PC-3 (cell line): ENCODE measurements at regions not wholly inside any gene's neighbourhood (a gene's known extent, or its start where the extent isn't known, plus 50 kb on each side); places are given as distances from the start of the nearest gene placed in this dataset.

Source experiments
- ATAC-seq: fragments of 200-7000 bp; cut with Tn5 transposase; 2 replicates; pipeline ENCODE4 v1.9.1; 2020; ENCODE audit warnings: mild to moderate bottlenecking, moderate library complexity
- BruUV-seq: library from RNA; stranded (reverse); fragments of 400-500 nt; replicated peaks from 2 replicates; lab custom pipeline; 2021; lab: Mats Ljungman, UMichigan
- CTCF ChIA-PET: fragments of 300-600 bp; sonication (Branson Sonifier 250); formaldehyde crosslinking; loops from one replicate; lab custom pipeline; 2022; ENCODE audit warnings: antibody characterized with exemption; lab: Charles Lee
- POLR2A ChIA-PET: fragments of 300-600 bp; sonication (Branson Sonifier 250); formaldehyde crosslinking; loops from one replicate; lab custom pipeline; 2022; ENCODE audit warnings: antibody characterized with exemption; ENCODE audit not compliant: unreplicated experiment; lab: Charles Lee
- DNase-seq: peaks from one replicate; pipeline ENCODE4 v3.0.0-alpha.2; 2015
- H2AFZ ChIP-seq: fragments of 300-600 bp; sonication (generic); 2 replicates; pipeline ENCODE4 v1.6.0; 2016; ENCODE audit warnings: antibody characterized with exemption, low read length
- H3F3A ChIP-seq: fragments of 300-600 bp; sonication (generic); one replicate; pipeline ENCODE4 v1.6.0; 2017; ENCODE audit warnings: antibody characterized with exemption, low read length, control low read depth, mild to moderate bottlenecking; ENCODE audit not compliant: unreplicated experiment
- H3K27ac ChIP-seq: fragments of 300-600 bp; sonication (generic); 2 replicates; pipeline ENCODE4 v1.5.1; 2016; ENCODE audit warnings: mild to moderate bottlenecking, low read length
- H3K27me3 ChIP-seq: fragments of 300-600 bp; sonication (generic); 2 replicates; pipeline ENCODE4 v1.6.1; 2016; ENCODE audit warnings: low read length, mixed read lengths
- H3K36me3 ChIP-seq: fragments of 300-600 bp; sonication (generic); 2 replicates; pipeline ENCODE4 v1.6.1; 2016; ENCODE audit warnings: low read depth, mixed run types, low read length, mixed read lengths
- H3K4me1 ChIP-seq: fragments of 300-600 bp; sonication (generic); 2 replicates; pipeline ENCODE4 v1.5.1; 2016; ENCODE audit warnings: low read length; ENCODE audit not compliant: insufficient read depth
- H3K4me2 ChIP-seq: fragments of 300-600 bp; sonication (generic); 2 replicates; pipeline ENCODE4 v1.6.0; 2016; ENCODE audit warnings: low read length
- H3K4me3 ChIP-seq: fragments of 300-600 bp; sonication (generic); 2 replicates; pipeline ENCODE4 v1.5.1; 2016; ENCODE audit warnings: mild to moderate bottlenecking, low read length, mixed read lengths
- H3K79me2 ChIP-seq: fragments of 300-600 bp; sonication (generic); 2 replicates; pipeline ENCODE4 v1.6.1; 2017; ENCODE audit warnings: low read length, mixed read lengths
- H3K9ac ChIP-seq: fragments of 300-600 bp; sonication (generic); 2 replicates; pipeline ENCODE4 v1.6.0; 2016; ENCODE audit warnings: mild to moderate bottlenecking, low read length
- H3K9me2 ChIP-seq: fragments of 300-600 bp; sonication (generic); replicated peaks from 2 replicates; pipeline ENCODE4 v1.6.1; 2016; ENCODE audit warnings: mixed run types, low read length, mixed read lengths
- H3K9me3 ChIP-seq: fragments of 300-600 bp; sonication (generic); 2 replicates; pipeline ENCODE4 v1.6.1; 2016; ENCODE audit warnings: low read length, mixed read lengths
- H4K20me1 ChIP-seq: fragments of 300-600 bp; sonication (generic); 2 replicates; pipeline ENCODE4 v1.6.1; 2016; ENCODE audit warnings: low read length, mixed read lengths
- EZH2 ChIP-seq: fragments of 300-600 bp; sonication (generic); IDR thresholded peaks from one replicate; pipeline ENCODE4 v1.6.1; 2017; ENCODE audit warnings: antibody characterized with exemption, mild to moderate bottlenecking, low read length; ENCODE audit not compliant: unreplicated experiment
- EZH2phosphoT487 ChIP-seq: fragments of 300-600 bp; sonication (generic); IDR thresholded peaks from 2 replicates; pipeline ENCODE4 v1.6.1; 2018; ENCODE audit warnings: mild to moderate bottlenecking, antibody characterized with exemption, low read length, borderline replicate concordance
- intact Hi-C: fragments of 100-400 bp; cut with micrococcal nuclease; formaldehyde crosslinking; loops from 2 replicates; pipeline ENCODE4 v1.9.0; 2023
- TF ChIP-seq, protein P1 (sequence below): fragments of 300-600 bp; sonication (generic); conservative IDR thresholded peaks from 2 replicates; pipeline ENCODE4 v1.5.1; 2017; ENCODE audit warnings: antibody characterized with exemption, low read depth, mild to moderate bottlenecking, low read length

DNA sequence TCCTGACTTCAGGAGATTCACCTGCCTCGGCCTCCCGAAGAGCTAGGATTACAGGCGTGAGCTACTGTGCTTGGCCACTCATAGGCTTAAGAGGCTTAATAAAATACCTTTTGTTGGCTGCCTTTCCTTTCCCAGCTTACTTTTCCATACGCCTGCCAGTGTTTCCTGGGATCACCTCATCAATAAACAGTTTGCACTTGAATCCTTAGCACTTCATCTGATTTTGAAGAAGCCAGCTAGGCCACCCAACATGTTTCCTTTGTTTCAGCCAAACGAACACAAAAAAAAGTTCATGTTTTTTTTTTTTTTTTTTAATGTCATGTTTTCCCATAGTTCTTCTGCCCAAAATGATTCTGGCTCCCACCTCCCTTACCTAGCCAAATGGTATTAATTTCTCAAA is 92.3 kb downstream of the RAP2B start:
- BruUV-seq: no TSS peak
- POLR2A ChIA-PET: no interaction called here

DNA sequence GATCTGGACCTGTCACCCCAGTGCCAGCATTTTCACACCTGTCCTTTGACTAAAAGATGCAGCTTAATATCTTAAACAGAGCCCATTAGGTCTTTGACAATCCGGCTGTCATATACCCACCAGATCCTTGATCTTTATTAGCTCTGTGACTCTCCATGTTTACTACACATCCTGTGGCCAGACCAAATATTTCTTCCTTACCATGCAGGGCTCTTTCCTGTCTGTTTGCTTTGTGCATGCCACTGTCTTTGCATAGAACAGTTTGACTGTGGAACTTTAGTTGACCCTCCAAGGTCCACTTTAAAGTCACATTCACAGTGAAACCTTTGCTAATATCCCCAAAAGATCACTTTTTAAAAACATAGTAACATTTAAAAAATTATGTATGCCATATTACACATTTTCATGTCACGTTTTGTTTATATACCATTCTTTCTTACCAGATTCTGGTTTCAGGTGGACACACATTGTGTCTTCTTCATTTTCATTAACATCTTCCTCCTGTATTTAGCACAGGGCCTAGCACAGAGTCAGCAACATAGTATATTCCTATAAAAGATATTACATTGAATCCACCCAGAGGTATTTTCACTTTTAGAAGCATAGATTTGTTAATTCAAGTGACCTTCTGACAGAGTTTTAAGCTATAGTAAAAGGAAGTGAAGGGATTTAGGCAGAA is 95.8 kb downstream of the RAP2B start:
- CTCF ChIA-PET: no interaction called here
- Histone ChIP-seq H3K9me2 (no peaks in the 10 kb centered on the region), H3K4me2 (peak overlapping the region; percentile 28), H3K9me3 (no peaks in the 10 kb centered on the region), H2AFZ (no peak overlapping the region), H3K9ac (no peak overlapping the region), H3K27ac (peak overlapping the region; percentile 81), H3K79me2 (no peaks in the 10 kb centered on the region), H3K4me3 (no peak overlapping the region), H3K27me3 (no peaks in the 10 kb centered on the region), H3K4me1 (peaks cover 38% of the 10 kb centered on the region), H3F3A (peaks cover 4% of the 10 kb centered on the region), H3K36me3 (no peaks in the 10 kb centered on the region), H4K20me1 (no peaks in the 10 kb centered on the region)
- intact Hi-C loops: loop anchor here (1.0 to 5.0 kb wide), 2 partner anchors 26 to 36 kb away; no protein-coding TSS in a partner anchor
- TF ChIP-seq EZH2phosphoT487 (no peak), EZH2 (no peak)
- TF ChIP-seq, protein P1, sequence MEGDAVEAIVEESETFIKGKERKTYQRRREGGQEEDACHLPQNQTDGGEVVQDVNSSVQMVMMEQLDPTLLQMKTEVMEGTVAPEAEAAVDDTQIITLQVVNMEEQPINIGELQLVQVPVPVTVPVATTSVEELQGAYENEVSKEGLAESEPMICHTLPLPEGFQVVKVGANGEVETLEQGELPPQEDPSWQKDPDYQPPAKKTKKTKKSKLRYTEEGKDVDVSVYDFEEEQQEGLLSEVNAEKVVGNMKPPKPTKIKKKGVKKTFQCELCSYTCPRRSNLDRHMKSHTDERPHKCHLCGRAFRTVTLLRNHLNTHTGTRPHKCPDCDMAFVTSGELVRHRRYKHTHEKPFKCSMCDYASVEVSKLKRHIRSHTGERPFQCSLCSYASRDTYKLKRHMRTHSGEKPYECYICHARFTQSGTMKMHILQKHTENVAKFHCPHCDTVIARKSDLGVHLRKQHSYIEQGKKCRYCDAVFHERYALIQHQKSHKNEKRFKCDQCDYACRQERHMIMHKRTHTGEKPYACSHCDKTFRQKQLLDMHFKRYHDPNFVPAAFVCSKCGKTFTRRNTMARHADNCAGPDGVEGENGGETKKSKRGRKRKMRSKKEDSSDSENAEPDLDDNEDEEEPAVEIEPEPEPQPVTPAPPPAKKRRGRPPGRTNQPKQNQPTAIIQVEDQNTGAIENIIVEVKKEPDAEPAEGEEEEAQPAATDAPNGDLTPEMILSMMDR: no peak
- DNase-seq (peak; percentile 85), ATAC-seq (peak; percentile 81)
- no TSS peak for BruUV-seq
- POLR2A ChIA-PET: interaction anchor here (0.6 kb wide), 1 partner anchor 100 kb away, joined by 5 read pairs; no protein-coding TSS in a partner anchor

More for the DNA sequence above, 92.3 kb downstream of the RAP2B start:
- Histone ChIP-seq H4K20me1 (no peaks in the 10 kb centered on the region), H3K4me1 (peaks cover 37% of the 10 kb centered on the region), H3K4me3 (no peak overlapping the region), H3K9ac (no peak overlapping the region), H3K27ac (no peak overlapping the region), H3K79me2 (no peaks in the 10 kb centered on the region), H3K27me3 (no peaks in the 10 kb centered on the region), H3K9me2 (no peaks in the 10 kb centered on the region), H2AFZ (no peak overlapping the region), H3K9me3 (no peaks in the 10 kb centered on the region), H3K4me2 (no peak overlapping the region), H3F3A (peaks cover 4% of the 10 kb centered on the region), H3K36me3 (no peaks in the 10 kb centered on the region)
- ATAC-seq (no peak), DNase-seq (no peak)
- TF ChIP-seq EZH2phosphoT487 (no peak), EZH2 (no peak)
- TF ChIP-seq, protein P1: no peak
- CTCF ChIA-PET: no interaction called here
- intact Hi-C loops: no loop called here

DNA sequence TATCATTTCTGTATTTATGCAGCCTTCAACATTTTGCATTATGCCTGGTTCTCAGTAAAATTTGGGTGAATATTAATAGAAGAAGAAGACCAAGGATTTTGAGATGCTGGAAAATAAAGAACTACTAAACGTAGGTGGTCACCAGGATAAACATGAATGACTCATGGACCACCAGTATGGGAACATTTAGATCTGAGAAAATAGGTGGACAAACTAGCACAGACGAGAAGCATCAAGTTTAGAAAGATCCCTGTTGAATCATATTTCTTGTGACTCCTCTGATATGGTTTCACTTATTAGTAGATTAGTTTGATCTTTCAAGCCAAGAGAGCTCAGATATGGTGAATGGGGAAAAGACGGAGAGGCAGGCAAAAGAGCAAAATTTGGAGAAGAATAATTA is 97.9 kb downstream of the RAP2B start:
- Histone ChIP-seq H3K9me2 (no peaks in the 10 kb centered on the region), H3F3A (peaks cover 4% of the 10 kb centered on the region), H3K4me3 (no peak overlapping the region), H3K4me2 (no peak overlapping the region), H4K20me1 (no peaks in the 10 kb centered on the region), H3K4me1 (peaks cover 36% of the 10 kb centered on the region), H3K36me3 (no peaks in the 10 kb centered on the region), H3K27me3 (no peaks in the 10 kb centered on the region), H3K27ac (no peak overlapping the region), H3K9ac (no peak overlapping the region), H2AFZ (no peak overlapping the region), H3K79me2 (no peaks in the 10 kb centered on the region), H3K9me3 (no peaks in the 10 kb centered on the region)
- BruUV-seq: no TSS peak
- DNase-seq (no peak), ATAC-seq (no peak)
- CTCF ChIA-PET: no interaction called here
- POLR2A ChIA-PET: no interaction called here
- no peak for TF ChIP-seq EZH2
- TF ChIP-seq, protein P1: no peak
- no peak for TF ChIP-seq EZH2phosphoT487
- intact Hi-C loops: loop anchor here (5.0 kb wide), 1 partner anchor 38 kb away; no protein-coding TSS in a partner anchor
